ENCODE measurements at regions not wholly inside any gene's neighbourhood (a gene's known extent, or its start where the extent isn't known, plus 50 kb on each side); places are given as distances from the start of the nearest gene placed in this dataset.

DNA sequence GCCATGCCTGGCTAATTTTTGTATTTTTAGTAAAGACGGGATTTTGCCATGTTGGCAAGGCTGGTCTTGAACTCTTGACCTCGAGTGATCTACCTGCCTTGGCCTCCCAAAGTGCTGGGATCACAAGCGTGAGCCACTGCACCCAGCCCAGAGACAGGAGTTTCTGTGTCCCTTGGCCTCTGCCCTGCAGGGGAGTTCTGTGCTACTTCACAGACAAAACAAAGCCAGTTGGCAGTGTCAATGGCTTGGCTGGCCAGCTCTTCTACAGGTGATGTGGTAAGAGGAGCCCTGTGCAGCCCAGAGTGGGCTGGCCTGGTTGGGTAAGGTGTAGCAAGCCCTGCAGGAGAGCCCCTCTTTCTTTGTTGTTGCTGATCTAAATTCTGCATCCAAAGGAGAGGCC, 60.5 kb upstream of the SHISAL1 start:
- TF ChIP-seq POLR2A (IDR thresholded peaks at IDR 0.05) (no peak), POLR2AphosphoS5 (IDR thresholded peaks at IDR 0.05) (no peak)

All from sigmoid colon (tissue), 4 donors.